ENCODE measurements at regions not wholly inside any gene's neighbourhood (a gene's known extent, or its start where the extent isn't known, plus 50 kb on each side); places are given as distances from the start of the nearest gene placed in this dataset.

DNA sequence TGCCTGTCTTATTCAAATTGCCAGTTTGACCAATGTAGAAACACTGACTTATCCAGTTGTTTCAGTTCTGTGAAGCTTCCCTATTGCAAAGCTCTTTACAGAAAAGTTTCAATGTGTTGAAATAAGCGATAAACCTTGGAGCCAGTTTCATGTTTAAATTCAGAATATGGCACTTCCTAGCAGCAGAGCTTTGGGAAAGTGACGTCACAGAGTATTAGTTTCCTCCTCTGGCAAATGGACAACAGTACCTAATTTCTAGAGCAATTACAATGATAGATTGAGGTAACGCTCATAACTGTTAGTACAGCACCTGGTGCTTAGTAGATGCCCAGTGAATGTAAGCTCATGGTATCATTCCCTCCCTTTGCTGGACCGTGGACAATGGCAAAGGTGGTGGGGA, 527.5 kb upstream of the DAB1 start:
- TF ChIP-seq, protein P1, sequence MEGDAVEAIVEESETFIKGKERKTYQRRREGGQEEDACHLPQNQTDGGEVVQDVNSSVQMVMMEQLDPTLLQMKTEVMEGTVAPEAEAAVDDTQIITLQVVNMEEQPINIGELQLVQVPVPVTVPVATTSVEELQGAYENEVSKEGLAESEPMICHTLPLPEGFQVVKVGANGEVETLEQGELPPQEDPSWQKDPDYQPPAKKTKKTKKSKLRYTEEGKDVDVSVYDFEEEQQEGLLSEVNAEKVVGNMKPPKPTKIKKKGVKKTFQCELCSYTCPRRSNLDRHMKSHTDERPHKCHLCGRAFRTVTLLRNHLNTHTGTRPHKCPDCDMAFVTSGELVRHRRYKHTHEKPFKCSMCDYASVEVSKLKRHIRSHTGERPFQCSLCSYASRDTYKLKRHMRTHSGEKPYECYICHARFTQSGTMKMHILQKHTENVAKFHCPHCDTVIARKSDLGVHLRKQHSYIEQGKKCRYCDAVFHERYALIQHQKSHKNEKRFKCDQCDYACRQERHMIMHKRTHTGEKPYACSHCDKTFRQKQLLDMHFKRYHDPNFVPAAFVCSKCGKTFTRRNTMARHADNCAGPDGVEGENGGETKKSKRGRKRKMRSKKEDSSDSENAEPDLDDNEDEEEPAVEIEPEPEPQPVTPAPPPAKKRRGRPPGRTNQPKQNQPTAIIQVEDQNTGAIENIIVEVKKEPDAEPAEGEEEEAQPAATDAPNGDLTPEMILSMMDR (IDR thresholded peaks at IDR 0.05; ENCODE audit: insufficient read depth, low read length, poor library complexity, severe bottlenecking): no peak
- no peak for TF ChIP-seq EZH2phosphoT487 (conservative IDR thresholded peaks at IDR 0.05; ENCODE audit: low read length)
